ENCODE measurements at regions not wholly inside any gene's neighbourhood (a gene's known extent, or its start where the extent isn't known, plus 50 kb on each side); places are given as distances from the start of the nearest gene placed in this dataset.
"Not testable (repeated sequence)": the region's sequence is repeated elsewhere in the genome, so short reads cannot be mapped to it uniquely, and the experiment has no call there.

GRCh38 chr12:11540156-11540555 is 109.3 kb upstream of the ETV6 start:
- DNase-seq, result no peak

- DNase-seq, result no peak
These were observed 108.7 kb upstream of the ETV6 start for GRCh38 chr12:11540615-11541310.

DNA sequence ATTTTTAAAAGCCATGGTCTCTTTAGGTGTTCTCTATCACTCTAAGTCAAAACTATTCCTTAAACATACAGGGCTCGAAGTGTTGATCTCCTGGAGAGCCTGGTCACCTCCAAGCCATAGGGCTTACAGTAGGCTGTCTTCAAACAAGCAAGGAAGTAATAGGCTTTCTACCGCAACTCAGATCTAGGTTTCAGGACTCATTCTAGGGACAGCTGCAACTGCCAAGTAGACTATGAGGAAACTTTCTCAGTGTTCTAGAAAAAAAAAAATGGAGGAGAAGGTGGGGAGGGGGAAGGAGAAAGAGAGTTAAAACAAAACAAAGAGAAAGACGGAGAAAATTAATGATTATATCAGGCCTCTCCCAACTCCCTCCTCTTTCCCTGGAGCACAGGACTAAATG is 106.9 kb upstream of the ETV6 start:
- no peak for DNase-seq

GRCh38 chr12:11543457-11544158 is 105.9 kb upstream of the ETV6 start:
- DNase-seq, result no peak

DNA sequence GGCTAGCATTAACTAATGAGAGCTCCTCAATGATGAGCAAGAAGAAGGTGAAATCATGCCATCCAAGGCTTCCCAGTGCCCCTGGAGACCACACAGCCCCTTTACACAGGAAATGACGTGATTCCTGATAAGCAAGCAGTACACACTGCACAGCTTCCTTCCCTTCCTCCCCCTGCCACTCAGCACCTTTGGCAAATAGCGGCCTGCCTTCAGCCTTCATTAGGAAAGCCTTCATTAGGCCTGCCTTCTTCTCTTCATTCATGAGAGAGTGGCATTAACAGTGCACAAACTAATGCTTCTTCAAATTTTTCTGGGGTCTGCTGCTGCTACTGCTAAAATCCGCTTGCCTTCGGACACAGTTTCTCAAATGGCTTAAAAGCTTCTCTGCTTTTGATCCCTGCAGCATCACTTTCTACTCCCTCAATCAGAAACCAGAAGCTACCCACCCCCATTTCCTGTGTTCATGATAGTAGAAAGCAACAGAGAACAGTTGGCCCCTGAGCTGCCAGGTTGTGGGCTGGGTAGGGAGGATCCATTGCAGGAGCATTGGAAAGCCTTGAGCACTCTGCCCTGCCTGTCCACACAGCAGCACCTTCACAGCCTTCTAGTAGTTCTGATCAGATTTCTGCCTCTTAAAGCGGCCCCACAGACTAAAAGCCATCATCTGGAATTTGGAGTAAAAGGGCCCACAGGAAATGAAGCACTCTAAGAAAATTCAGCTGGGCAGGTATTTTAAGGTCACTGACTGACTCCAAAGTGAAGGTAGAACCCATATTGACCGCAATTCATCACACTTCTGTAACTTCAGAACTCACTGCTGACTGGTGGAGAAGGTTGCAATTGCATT is 103.8 kb upstream of the ETV6 start:
- peak; percentile 38 to 56 for DNase-seq

DNA sequence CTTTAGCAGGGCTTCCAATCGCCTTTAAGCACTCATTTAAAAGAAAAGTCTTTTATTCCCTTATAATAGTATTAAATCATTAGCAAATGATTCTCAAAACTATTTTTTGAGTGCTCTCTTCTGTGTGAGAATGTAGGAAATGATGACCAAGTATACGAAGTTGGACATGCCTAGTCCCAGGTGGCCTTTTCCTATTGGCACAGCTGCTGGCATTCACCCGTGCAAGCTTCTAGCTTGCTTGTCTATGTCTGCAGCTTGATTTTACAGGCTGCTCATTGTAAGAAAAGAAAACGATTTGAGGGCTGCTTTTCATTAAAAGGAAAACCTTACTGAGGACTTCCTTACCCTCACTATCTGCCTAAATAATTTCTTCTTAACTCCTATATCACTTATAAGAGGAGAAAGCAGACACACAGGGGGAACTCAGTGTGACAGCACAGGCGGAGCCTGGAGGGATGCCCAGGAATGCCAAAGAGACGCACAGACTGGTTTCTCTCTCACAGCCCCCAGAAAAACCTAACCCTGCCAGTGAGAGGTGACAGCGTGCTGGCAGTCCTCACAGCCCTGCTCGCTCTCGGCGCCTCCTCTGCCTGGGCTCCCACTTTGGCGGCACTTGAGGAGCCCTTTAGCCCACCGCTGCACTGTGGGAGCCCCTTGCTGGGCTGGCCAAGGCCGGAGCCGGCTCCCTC is 102.7 kb upstream of the ETV6 start:
- peak in 1 of 2 experiments; percentile 3 for DNase-seq

DNA sequence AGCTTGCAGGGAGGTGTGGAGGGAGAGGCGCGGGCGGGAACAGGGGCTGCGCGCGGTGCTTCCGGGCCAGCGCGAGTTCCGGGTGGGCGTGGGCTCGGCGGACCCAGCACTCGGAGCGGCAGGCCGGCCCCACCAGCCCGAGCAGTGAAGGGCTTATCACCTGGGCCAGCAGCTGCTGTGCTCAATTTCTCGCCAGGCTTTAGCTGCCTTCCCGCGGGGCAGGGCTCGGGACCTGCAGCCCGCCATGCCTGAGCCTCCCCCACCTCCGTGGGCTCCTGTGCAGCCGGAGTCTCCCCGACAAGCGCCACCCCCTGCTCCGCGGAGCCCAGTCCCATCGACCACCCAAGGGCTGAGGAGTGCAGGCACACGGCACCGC is 102.2 kb upstream of the ETV6 start:
- not testable (repeated sequence) for DNase-seq

DNA sequence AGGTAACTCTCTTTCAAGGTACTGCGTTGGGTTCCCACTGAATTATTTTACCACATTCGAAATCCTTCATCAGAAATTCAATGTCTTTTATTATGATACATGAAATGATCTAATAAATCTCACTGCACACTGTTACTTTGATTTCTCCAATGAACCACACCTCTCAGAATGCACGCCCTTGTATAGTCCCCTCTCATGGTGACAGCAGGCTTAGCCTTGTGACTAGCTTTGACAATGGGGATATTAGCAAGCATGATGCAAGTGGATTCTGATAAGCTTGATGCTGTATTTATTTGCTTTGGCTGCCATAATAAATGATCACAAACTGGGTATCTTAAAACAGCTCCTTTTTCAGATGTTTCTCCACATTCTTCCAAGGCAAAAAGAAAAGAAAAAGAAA is 100.4 kb upstream of the ETV6 start:
- DNase-seq, result no peak

DNA sequence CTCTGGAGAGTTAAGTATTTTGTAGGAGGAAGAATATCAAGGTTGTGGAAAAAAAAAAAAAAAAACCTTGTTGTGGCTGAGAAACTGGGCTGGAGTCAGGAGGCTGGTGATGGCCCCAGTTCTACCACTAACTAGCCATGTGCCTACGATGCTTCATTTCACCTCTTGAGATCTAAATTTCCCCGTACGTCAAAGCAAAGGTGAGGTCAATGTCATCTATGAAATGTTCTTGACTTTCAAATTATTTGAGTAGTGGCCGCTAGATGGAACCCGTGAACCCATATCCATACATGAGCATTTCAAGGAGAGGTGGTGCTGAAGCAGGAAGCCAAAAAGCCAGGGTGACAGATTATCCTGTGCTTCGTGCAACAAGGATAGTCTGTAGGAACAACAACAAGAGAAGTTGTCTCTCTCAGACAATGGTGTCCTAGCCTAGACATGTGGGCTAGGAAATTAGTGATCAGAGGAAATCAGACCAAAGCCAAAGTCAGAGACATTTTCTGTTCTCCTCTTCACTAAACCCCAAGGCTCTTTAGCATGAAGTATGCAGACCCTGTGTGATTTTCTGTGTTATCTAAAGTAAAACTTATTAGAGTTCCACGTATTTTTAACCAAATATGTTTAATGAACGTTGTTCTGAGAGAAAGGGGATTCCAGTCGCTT is 95.5 kb upstream of the ETV6 start:
- peak; percentile 30 to 49 for DNase-seq

DNA sequence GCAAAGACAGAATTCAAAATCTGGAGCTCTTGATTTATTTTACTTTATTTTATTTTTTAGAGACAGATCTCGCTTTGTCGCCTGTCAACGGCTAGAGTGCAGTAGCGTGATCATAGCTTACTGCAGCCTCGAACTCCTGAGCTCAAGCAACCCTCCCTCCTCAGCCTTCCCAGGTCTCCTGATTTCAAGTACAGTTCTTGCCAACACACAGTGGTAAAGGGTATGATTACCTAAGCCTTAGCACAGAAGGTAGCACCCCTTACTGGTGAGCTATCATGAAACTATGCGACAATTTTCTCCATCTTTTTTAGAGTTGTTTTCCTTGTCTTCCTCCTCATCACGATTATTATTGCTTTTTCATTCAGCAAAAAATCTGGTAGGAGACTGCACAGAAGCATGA is 94.3 kb upstream of the ETV6 start:
- DNase-seq, result no peak

DNA sequence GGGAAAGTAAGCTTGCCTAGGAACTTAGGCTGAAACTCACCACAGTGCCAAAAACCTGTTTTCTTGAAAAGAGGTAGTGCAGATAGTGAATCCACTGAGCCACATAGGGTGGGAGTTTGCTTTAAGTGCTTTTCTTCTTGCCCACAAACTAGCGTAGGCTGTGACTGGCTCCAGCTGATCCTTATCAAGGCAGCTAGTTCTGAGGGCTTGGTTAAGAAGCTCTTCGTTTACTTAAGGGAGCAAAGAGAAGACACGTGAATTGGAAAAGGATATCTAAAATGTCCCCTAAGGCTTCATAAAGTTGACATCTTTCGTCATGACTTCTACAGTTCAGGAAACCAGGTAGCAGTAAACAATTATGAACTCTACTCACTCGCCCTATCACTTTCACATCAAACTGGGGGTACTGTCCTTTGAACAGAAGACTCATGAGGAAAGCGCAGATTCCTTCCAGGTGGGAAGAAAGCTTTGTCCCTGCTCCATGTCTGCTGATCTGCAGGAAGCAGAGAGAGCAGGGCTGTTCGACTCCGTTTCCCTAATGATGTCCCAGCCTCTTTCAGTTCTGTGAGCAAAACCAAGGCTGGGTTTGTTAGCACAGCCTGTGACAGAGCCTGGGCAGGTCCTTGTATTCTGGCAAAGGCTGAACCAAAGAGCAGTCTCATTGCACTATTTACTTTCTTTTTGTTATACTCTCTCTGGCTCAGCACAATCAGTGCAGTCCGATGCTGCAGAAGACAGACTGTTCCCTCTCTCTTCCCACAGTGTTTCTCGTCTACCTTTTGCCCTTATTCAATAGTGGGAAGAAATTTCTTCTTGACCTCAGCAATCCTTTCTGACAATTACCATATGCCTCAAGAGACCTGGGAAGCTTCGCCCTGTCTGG is 93.5 kb upstream of the ETV6 start:
- DNase-seq, result no peak

DNA sequence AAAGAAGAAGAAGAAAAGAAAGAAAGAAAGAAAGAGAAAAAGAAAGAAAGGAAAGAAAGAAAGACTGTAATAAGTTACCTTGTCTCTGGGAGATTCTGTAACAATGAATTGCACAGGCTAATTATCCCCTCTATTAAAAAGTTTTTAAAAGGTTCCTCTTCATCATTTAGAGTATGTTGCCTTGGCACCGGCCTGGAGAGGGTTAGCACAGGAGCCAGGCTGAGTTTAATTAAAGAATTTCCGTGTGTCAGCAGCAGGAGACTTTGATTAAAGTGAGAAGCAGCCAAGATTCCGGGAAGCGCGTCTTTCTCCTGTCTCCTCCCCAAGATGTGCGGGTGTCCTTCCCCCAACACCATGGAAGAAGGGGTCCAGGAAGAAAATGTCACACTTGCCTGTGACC is 92.8 kb upstream of the ETV6 start:
- DNase-seq, result no peak

DNA sequence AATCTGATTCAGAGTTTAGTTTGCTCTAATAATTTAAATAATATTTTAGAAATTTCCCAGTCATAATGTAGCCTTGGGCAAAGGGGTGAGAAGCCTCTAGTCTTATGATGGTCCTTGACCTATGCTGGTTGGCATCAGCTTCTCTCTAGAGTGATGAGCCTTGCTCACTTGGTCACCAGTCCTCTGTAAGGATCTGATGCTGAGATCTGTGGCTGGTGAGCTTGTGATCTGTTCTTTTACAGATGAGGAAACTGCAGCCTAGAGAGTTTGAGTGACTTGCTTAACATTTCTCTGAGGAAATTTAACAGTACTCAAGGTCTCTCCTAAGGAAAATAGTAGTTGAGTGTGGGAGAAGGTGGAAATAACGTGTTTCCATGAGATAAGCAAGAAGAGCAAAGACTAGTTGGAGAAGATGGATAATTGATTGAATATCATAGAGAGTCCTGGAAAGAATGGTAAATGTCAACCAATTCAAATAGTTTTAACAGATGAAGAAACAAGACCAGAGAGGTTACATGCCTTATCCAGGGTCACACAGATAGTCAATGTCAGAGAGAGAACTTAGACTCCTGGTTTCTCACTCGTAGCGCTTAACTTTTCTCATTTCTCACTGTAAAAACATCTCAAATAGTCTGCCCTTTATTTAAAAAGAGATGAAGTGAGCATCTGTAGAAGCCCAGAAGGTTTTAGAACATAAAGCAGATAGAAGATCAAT is 89.7 kb upstream of the ETV6 start:
- no peak for DNase-seq

DNA sequence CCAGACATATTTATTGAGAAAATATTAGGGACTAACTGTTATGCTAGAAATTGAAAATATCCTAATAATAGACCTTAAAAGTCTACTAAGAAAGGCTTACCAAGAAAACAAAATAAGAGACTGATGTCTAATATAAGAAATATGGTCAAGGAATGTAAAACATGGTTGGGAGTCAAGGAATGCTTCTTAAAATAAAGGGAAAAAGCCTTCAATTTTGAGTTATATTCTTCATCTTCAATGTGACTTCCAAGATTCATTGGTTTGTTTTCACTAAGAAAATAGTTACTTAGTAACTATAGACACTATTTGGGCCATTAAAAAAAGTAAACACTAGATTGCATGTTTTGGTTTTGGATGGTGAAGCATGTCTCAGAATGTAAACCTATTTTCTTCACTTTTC is 88.1 kb upstream of the ETV6 start:
- no peak for DNase-seq

- no peak for DNase-seq
These were observed 85.4 kb upstream of the ETV6 start for GRCh38 chr12:11563785-11564739.

GRCh38 chr12:11564984-11565651 is 84.4 kb upstream of the ETV6 start:
- DNase-seq, result no peak

- no peak for DNase-seq
These were observed 83.7 kb upstream of the ETV6 start for GRCh38 chr12:11565752-11566151.

DNA sequence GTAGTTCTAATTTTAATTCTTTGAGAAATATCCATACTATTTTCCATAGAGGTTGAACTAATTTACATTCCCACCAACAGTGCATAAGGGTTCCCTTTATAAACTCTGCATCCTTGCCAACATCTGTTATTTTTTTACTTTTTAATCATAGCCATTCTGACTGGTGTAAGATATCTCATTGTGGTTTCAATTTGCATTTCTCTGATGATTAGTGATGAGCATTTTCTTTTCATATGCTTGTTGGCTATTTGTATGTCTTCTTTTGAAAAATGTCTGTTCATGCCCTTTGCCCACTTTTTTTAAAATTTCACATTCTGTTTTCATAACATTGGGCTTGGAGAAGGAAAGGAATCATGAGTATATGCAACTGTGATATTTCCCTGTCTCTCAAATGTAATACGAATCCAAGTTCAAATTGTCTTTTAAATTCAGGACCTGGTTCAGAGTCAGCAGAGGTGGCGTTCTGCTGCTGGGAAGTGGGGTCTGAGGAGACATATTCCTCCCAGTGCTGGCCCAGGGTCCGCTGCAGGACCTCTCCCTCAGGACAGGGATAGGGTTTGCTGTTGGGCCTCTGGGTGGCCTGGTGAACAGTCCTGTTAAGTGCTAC is 81.2 kb upstream of the ETV6 start:
- no peak for DNase-seq

Measured in Kasumi-1 (cell line).